Smooth muscle cell (in vitro differentiated cells): ENCODE measurements at regions not wholly inside any gene's neighbourhood (a gene's known extent, or its start where the extent isn't known, plus 50 kb on each side); places are given as distances from the start of the nearest gene placed in this dataset.

Experiments
- DNase-seq: peaks from one replicate; lab custom pipeline; 2025; ENCODE audit not compliant: unreplicated experiment; lab: John Stamatoyannopoulos, UW
- H2AFZ ChIP-seq: fragments of 200-600 bp; sonication (generic); 2 replicates; pipeline ENCODE4 v1.6.0; 2016; ENCODE audit warnings: antibody characterized with exemption, low read depth, mild to moderate bottlenecking
- H3F3A ChIP-seq: fragments of 200-600 bp; sonication (generic); 2 replicates; pipeline ENCODE4 v1.6.0; 2017; ENCODE audit warnings: antibody characterized with exemption, low read depth
- H3K27ac ChIP-seq: fragments of 200-600 bp; sonication (generic); 2 replicates; pipeline ENCODE4 v1.5.1; 2016; ENCODE audit warnings: low read depth, mild to moderate bottlenecking
- H3K27me3 ChIP-seq: fragments of 200-600 bp; sonication (generic); 2 replicates; pipeline ENCODE4 v1.6.1; 2016; ENCODE audit warnings: low read depth, mild to moderate bottlenecking
- H3K36me3 ChIP-seq: fragments of 200-600 bp; sonication (generic); 2 replicates; pipeline ENCODE4 v1.5.1; 2016; ENCODE audit warnings: low read depth
- H3K4me1 ChIP-seq: fragments of 200-600 bp; sonication (generic); 2 replicates; pipeline ENCODE4 v1.5.1; 2016; ENCODE audit warnings: low read depth
- H3K4me2 ChIP-seq: fragments of 200-600 bp; sonication (generic); 2 replicates; pipeline ENCODE4 v1.6.0; 2016; ENCODE audit warnings: mild to moderate bottlenecking
- H3K4me3 ChIP-seq: fragments of 200-600 bp; sonication (generic); 2 replicates; pipeline ENCODE4 v1.5.1; 2016; ENCODE audit warnings: mild to moderate bottlenecking
- H3K79me2 ChIP-seq: fragments of 200-600 bp; sonication (generic); 2 replicates; pipeline ENCODE4 v1.6.0; 2016; ENCODE audit warnings: low read depth, mild to moderate bottlenecking
- H3K9ac ChIP-seq: fragments of 200-600 bp; sonication (generic); 2 replicates; pipeline ENCODE4 v1.6.0; 2016; ENCODE audit warnings: low read depth
- H3K9me3 ChIP-seq: fragments of 200-600 bp; sonication (generic); replicated peaks from 2 replicates; pipeline ENCODE4 v1.5.1; 2016; ENCODE audit warnings: low read depth
- H4K20me1 ChIP-seq: fragments of 200-600 bp; sonication (generic); 2 replicates; pipeline ENCODE4 v1.6.0; 2016; ENCODE audit warnings: low read depth
- TF ChIP-seq, protein P1 (sequence below): fragments of 200-600 bp; sonication (generic); IDR thresholded peaks from 2 replicates; pipeline ENCODE4 v1.5.1; 2017; ENCODE audit warnings: borderline replicate concordance, mild to moderate bottlenecking, antibody characterized with exemption; ENCODE audit not compliant: insufficient read depth, poor library complexity, severe bottlenecking

GRCh38 chr3:11099306-11099705 lies 55.0 kb upstream of the HRH1 start:
- Histone ChIP-seq H3K4me1 (no peaks in the 10 kb centered on the region), H3K79me2 (no peaks in the 10 kb centered on the region), H3K27me3 (no peaks in the 10 kb centered on the region), H4K20me1 (no peaks in the 10 kb centered on the region), H3K9ac (no peak overlapping the region), H3K4me3 (no peak overlapping the region), H3K9me3 (no peaks in the 10 kb centered on the region), H3F3A (peaks cover 5% of the 10 kb centered on the region), H3K27ac (no peak overlapping the region), H3K36me3 (no peaks in the 10 kb centered on the region), H2AFZ (no peak overlapping the region), H3K4me2 (peak overlapping the region; percentile 25)
- TF ChIP-seq, protein P1, sequence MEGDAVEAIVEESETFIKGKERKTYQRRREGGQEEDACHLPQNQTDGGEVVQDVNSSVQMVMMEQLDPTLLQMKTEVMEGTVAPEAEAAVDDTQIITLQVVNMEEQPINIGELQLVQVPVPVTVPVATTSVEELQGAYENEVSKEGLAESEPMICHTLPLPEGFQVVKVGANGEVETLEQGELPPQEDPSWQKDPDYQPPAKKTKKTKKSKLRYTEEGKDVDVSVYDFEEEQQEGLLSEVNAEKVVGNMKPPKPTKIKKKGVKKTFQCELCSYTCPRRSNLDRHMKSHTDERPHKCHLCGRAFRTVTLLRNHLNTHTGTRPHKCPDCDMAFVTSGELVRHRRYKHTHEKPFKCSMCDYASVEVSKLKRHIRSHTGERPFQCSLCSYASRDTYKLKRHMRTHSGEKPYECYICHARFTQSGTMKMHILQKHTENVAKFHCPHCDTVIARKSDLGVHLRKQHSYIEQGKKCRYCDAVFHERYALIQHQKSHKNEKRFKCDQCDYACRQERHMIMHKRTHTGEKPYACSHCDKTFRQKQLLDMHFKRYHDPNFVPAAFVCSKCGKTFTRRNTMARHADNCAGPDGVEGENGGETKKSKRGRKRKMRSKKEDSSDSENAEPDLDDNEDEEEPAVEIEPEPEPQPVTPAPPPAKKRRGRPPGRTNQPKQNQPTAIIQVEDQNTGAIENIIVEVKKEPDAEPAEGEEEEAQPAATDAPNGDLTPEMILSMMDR: no peak
- DNase-seq: no peak
